ENCODE measurements at regions not wholly inside any gene's neighbourhood (a gene's known extent, or its start where the extent isn't known, plus 50 kb on each side); places are given as distances from the start of the nearest gene placed in this dataset.

DNA sequence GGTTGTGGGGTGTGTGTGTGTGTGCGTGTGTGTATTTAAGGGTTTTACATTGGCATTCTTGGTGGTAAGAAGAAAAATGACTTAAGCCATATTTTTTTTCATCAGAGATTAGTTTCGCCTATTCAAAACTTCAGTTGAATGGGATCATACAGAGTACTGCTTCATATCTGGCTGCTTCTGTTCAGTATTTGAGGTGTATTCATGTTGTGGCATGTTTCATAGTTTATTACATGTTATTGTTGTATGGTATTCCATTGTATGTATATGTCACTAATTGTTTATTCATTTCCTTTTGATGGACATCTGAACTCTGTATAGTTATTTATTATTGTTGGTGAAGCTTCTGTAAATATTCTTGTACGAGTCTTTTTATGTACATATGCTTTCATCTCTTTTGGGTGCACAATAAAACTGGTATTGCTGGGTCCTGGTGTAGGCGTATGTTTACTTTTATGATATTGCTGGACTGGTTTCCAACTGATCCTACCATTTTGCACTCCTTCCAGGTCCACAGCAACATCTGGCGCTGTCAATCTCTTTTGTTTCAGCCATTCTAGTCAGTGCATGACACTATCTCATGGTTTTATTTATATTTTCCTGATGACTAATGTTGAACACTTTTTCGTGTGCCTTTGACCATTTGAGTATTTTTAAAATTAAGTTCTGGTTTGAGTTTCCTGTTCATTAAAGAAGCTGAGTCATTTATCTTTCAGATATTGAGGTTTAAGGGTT is 77.4 kb upstream of the MAF start:
- TF ChIP-seq, protein P1, sequence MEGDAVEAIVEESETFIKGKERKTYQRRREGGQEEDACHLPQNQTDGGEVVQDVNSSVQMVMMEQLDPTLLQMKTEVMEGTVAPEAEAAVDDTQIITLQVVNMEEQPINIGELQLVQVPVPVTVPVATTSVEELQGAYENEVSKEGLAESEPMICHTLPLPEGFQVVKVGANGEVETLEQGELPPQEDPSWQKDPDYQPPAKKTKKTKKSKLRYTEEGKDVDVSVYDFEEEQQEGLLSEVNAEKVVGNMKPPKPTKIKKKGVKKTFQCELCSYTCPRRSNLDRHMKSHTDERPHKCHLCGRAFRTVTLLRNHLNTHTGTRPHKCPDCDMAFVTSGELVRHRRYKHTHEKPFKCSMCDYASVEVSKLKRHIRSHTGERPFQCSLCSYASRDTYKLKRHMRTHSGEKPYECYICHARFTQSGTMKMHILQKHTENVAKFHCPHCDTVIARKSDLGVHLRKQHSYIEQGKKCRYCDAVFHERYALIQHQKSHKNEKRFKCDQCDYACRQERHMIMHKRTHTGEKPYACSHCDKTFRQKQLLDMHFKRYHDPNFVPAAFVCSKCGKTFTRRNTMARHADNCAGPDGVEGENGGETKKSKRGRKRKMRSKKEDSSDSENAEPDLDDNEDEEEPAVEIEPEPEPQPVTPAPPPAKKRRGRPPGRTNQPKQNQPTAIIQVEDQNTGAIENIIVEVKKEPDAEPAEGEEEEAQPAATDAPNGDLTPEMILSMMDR (conservative IDR thresholded peaks at IDR 0.05 in 1 of 2, IDR thresholded peaks at IDR 0.05 in 1 of 2; ENCODE audit: extremely low read depth in 1 of 2, insufficient read depth in 1 of 2, low read depth in 1 of 2, low read length in 2 of 2): no peak
- no peak for TF ChIP-seq EZH2 (IDR thresholded peaks at IDR 0.05; ENCODE audit: borderline replicate concordance, low read length)
